Fibroblast of mammary gland (primary cell): ENCODE measurements at regions not wholly inside any gene's neighbourhood (a gene's known extent, or its start where the extent isn't known, plus 50 kb on each side); places are given as distances from the start of the nearest gene placed in this dataset.

ENCODE experiments used
- DNase-seq: peaks from one replicate; pipeline ENCODE4 v3.0.0-alpha.2; 2010; ENCODE audit warnings: low read depth
- H3K4me3 ChIP-seq: 2 replicates; pipeline ENCODE4 v1.5.1; 2011; ENCODE audit warnings: low read depth, mild to moderate bottlenecking, low read length, moderate library complexity; ENCODE audit not compliant: control insufficient read depth
- CTCF ChIP-seq: conservative IDR thresholded peaks from 2 replicates; pipeline ENCODE4 v1.5.1; 2011; ENCODE audit warnings: low read depth, low read length, inconsistent platforms; ENCODE audit not compliant: control insufficient read depth, insufficient read depth

- no peak overlapping the region for H3K4me3 ChIP-seq
- TF ChIP-seq CTCF, result no peak
- DNase-seq, result no peak
These were observed 123.9 kb downstream of the ACKR3 start for GRCh38 chr2:236693531-236693930.

DNA sequence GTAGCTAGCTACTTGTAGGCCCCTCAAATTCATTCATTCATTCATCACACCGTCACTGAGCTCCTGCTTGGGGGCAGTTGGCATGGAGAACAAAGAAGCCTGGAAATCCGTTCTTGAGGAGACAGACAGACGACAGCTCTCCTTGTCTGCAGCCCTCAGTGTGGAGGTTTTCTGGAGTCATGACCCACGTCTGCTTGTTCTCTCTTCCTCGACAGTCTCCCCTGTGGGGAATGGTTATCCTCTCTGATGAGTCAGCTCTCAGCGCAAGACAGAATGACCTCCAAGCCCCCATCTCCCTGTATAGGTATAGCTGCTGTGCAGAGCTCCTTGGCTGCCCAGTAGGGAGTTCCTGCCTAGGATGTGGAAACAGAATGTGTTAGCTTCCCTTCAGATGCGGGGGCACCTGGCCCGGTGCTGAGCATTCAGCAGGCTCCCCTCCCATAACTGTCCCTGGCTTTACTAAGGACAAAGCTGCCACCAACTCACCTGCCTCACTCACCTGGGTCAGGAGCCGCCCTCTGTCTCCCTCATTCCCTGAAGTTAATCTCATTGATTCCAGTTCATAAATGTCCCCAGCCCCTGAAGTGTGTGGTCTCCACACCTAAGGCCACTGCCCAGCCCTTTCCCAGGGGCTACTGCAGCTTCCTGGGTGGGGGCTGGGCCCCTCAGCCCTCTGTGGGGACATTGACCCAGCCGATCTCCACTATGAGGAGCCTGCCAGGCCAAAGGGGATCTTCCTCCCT lies 124.7 kb downstream of the ACKR3 start:
- no peak for TF ChIP-seq CTCF
- DNase-seq, result no peak
- H3K4me3 ChIP-seq, result no peak overlapping the region

GRCh38 chr2:236696834-236697233 lies 127.2 kb downstream of the ACKR3 start:
- H3K4me3 ChIP-seq, result no peak overlapping the region
- no peak for TF ChIP-seq CTCF
- DNase-seq, result no peak

- no peak overlapping the region for H3K4me3 ChIP-seq
- no peak for TF ChIP-seq CTCF
These were observed 128.5 kb downstream of the ACKR3 start for GRCh38 chr2:236698016-236698627.

GRCh38 chr2:236700703-236701102 lies 131.1 kb downstream of the ACKR3 start:
- DNase-seq, result no peak
- no peak for TF ChIP-seq CTCF
- no peak overlapping the region for H3K4me3 ChIP-seq

More at GRCh38 chr2:236698016-236698627, 128.5 kb downstream of the ACKR3 start:
- no peak for DNase-seq

- no peak for TF ChIP-seq CTCF
- no peak overlapping the region for H3K4me3 ChIP-seq
- DNase-seq, result no peak
These were observed 133.2 kb downstream of the ACKR3 start for GRCh38 chr2:236702657-236703372.
